Amygdala (tissue), 56 donors: ENCODE measurements at regions not wholly inside any gene's neighbourhood (a gene's known extent, or its start where the extent isn't known, plus 50 kb on each side); places are given as distances from the start of the nearest gene placed in this dataset.
"Not testable (repeated sequence)": the region's sequence is repeated elsewhere in the genome, so short reads cannot be mapped to it uniquely, and the experiment has no call there.

Experiments used
- DNase-seq, 56 donors: peaks; one replicate each; lab custom pipeline; 2025; lab: John Stamatoyannopoulos, UW

GRCh38 chr18:30713299-30713698, 329.2 kb downstream of the DSC3 start:
- no peak for DNase-seq

GRCh38 chr18:30712383-30712782, 330.2 kb downstream of the DSC3 start:
- no peak for DNase-seq

GRCh38 chr18:30709595-30709994, 332.9 kb downstream of the DSC3 start:
- no peak for DNase-seq

- no peak for DNase-seq
Measured at GRCh38 chr18:30705943-30706342, 336.6 kb downstream of the DSC3 start.

- no peak for DNase-seq
Measured at GRCh38 chr18:30698571-30698970, 344.0 kb downstream of the DSC3 start.

- no peak for DNase-seq
Measured at GRCh38 chr18:30696201-30696600, 346.3 kb downstream of the DSC3 start.

- no peak for DNase-seq
Measured at GRCh38 chr18:30694773-30695172, 347.8 kb downstream of the DSC3 start.

GRCh38 chr18:30689216-30689615, 353.3 kb downstream of the DSC3 start:
- no peak for DNase-seq

GRCh38 chr18:30687501-30687900, 355.0 kb downstream of the DSC3 start:
- DNase-seq = no peak

GRCh38 chr18:30684825-30685481, 357.6 kb downstream of the DSC3 start:
- no peak for DNase-seq

- DNase-seq = no peak
Measured at GRCh38 chr18:30683836-30684235, 358.7 kb downstream of the DSC3 start.

- DNase-seq = no peak
Measured at GRCh38 chr18:30682672-30683071, 359.9 kb downstream of the DSC3 start.

- DNase-seq = no peak
Measured at GRCh38 chr18:30679285-30679930, 363.1 kb downstream of the DSC3 start.

GRCh38 chr18:30677813-30678212, 364.7 kb downstream of the DSC3 start:
- not testable (repeated sequence) for DNase-seq

GRCh38 chr18:30676053-30676480, 366.5 kb downstream of the DSC3 start:
- DNase-seq = peak in 5 of 56 donors; percentile 1 to 33 (median 7)

- DNase-seq = no peak
Measured at GRCh38 chr18:30675493-30675892, 367.0 kb downstream of the DSC3 start.

- no peak for DNase-seq
Measured at GRCh38 chr18:30675072-30675471, 367.5 kb downstream of the DSC3 start.

GRCh38 chr18:30674596-30674995, 367.9 kb downstream of the DSC3 start:
- DNase-seq = no peak

GRCh38 chr18:30672439-30672838, 370.1 kb downstream of the DSC3 start:
- not testable (repeated sequence) for DNase-seq

GRCh38 chr18:30658306-30658705, 384.2 kb downstream of the DSC3 start:
- no peak for DNase-seq

GRCh38 chr18:30652387-30652786, 390.2 kb downstream of the DSC3 start:
- no peak for DNase-seq

GRCh38 chr18:30650499-30650898, 392.0 kb downstream of the DSC3 start:
- DNase-seq = no peak
